ENCODE measurements at regions not wholly inside any gene's neighbourhood (a gene's known extent, or its start where the extent isn't known, plus 50 kb on each side); places are given as distances from the start of the nearest gene placed in this dataset.

- no peak for DNase-seq (ENCODE audit: missing footprints)
- intact Hi-C loops (cut with DNase I), result no loop called here
- no peak for ATAC-seq
Measured at GRCh38 chr1:22351768-22352080, 99.9 kb upstream of the ZBTB40 start.

DNA sequence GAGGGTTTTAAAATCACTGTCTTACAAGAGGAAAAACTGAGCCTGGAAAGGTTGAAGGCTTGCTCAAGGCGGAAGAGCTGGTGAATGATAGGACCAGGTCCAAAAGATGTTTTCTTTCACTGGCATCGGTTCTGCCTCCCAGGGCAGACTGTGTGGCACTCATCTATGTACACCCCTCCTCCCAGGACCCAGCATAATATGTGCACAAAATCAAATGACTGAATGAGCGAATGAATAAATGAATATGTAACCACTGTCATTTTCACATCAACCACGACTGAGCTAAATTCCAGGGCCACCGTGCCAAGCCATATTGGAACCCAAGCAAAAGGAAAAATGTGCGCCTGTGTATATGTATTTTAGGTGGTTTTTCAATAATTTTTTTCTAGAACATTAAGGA is 99.3 kb upstream of the ZBTB40 start:
- DNase-seq (ENCODE audit: missing footprints) (no peak), ATAC-seq (no peak)
- intact Hi-C loops (cut with DNase I), result no loop called here

DNA sequence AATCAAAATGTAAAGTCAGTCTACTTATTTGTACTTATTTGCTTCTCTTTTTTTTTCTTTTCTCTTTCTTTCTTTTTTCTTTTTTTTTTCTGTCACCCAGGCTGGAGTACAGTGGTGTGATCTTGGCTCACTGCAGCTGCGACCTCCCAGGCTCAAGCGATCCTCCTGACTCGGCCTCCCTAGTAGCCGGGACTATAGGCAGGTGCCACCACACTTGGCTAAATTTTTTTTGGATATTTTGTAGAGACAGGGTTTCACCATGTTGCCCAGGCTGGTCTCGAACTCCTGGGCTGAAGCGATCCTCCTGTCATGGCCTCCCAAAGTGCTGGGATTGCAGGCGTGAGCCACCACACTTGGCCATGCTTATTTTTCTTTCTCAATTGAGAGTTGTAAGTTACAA is 98.8 kb upstream of the ZBTB40 start:
- intact Hi-C loops (cut with DNase I), result no loop called here
- no peak for ATAC-seq
- DNase-seq (ENCODE audit: missing footprints), result no peak

DNA sequence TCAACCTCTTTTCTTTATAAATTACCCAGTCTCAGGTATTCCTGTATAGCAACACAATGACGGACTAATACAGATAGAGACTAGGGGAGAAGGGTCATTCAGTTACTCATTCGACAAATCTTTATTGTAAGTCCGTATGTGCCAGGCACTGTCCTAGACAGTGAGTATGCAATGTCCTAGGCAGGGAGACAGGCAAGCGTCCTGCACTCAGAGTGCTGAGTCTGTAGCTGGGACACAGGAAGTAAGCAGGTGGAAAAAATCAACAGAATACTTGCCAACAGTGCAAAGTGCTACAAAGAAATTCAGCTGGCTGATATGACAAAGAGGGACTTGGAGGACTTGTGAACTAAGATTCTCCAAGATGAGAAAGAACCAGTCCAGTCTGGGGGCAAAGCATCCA is 92.2 kb upstream of the ZBTB40 start:
- intact Hi-C loops (cut with DNase I), result no loop called here
- ATAC-seq, result no peak
- DNase-seq (ENCODE audit: missing footprints), result no peak

- intact Hi-C loops (cut with DNase I), result no loop called here
- no peak for DNase-seq (ENCODE audit: missing footprints)
- no peak for ATAC-seq
Measured at GRCh38 chr1:22362626-22363402, 88.8 kb upstream of the ZBTB40 start.

DNA sequence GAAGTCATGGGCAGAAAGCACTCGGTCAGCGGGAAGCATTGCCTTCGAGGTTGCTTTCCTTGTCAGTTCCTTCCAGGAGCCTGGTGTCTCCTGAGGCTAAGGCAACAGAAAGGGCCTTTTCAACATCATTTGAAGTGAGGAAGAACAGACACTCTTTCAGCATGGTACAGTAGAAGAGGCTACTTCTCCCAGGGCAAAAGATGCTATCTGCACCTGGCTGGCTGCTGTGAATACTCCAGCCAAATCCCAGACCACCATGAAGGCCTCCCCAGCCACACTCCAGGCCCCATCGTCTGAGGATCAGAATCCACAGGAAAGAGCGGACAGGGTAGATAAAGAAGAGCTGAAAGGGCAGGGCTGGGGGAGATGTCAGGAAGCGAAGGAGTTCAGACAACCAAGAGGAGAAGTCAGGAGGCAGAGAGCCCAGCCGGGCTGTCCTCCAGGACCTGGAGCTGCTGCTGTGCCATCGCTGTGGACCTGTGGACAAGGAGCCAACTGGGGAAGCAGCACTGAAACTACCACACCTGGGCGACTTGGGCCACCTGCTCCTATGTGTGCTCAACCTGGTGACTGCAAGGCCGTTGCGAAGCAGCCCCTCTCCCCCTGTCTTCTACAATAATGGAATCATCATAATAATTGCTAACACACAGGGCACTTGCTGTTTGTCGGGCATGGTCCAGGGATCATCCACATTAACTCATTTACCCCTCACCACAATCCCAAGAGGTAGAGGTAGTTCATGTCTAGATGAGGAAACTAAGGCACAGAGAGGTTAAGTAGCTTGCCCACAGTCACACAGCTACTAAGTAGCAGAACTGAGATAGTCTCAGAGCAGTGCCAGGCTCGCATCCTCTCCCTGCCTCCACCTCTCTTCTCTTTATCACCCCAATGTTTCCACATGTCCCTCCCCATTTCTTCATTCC is 88.0 kb upstream of the ZBTB40 start:
- ATAC-seq (no peak), DNase-seq (ENCODE audit: missing footprints) (no peak)
- intact Hi-C loops (cut with DNase I), result no loop called here

DNA sequence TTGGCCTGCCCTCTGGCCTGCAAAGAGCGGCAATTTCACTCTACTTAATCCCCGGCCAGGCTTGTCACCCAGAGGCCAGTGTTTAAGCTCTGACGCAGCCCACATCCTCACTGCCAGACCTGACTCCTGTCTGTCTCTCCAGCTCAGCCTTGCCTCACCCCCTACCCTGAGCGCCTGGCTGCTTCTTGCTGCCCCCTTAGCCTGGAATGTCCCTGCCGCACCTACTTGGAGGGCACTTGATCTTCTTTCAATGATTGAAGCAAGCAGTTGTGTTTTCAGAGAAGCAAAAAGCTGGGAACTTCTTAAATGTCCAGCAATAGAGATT is 87.4 kb upstream of the ZBTB40 start:
- no peak for ATAC-seq
- intact Hi-C loops (cut with DNase I), result no loop called here
- DNase-seq (ENCODE audit: missing footprints), result no peak

- DNase-seq (ENCODE audit: missing footprints) (no peak), ATAC-seq (no peak)
- intact Hi-C loops (cut with DNase I), result no loop called here
Measured at GRCh38 chr1:22364764-22365163, 86.9 kb upstream of the ZBTB40 start.

DNA sequence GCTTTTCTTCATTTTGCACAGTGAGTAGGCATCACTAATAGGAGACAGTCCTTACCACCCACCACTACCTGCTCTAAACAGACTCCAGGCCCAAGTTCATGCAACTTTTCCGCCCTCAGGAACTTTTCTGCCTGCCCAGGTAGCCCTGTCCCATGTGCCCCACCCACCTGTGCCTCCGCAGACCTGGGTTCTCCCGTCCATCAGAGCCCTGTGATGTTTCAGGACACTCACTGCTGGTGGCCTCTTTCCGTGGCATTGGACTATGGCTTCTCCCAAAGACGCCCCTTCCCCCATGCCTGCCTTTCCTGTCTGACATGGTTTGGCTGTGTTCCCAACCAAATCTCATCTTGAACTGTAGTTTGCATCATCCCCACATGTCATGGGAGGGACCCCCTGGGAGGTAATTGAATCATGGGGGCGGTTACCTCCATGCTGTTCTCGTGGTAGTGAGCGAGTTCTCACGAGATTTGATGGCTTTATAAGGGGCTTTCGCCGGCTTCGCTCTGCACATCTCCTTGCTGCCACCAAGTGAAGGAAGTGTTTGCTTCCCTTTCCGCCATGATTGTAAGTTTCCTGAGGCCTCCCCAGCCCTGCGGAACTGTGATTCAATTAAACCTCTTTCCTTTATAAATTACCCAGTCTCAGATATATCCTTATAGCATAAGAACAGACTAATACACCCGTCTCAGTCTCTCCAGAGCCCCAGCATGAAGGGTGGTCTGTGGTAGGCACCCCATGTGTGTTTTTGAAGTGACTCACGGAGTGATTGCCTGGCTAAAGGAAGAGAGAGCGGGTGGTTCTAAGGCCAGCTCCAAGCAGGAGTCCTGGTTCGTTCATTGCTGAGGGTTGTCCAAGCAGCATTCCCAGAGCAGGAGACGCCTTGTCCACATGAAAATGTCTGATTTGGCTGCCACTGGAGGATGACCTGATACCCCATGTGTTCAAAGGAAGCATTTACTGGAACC is 86.0 kb upstream of the ZBTB40 start:
- intact Hi-C loops (cut with DNase I), result no loop called here
- no peak for DNase-seq (ENCODE audit: missing footprints)
- no peak for ATAC-seq

GRCh38 chr1:22366346-22366745 is 85.3 kb upstream of the ZBTB40 start:
- DNase-seq (ENCODE audit: missing footprints), result no peak
- no peak for ATAC-seq
- intact Hi-C loops (cut with DNase I), result no loop called here

DNA sequence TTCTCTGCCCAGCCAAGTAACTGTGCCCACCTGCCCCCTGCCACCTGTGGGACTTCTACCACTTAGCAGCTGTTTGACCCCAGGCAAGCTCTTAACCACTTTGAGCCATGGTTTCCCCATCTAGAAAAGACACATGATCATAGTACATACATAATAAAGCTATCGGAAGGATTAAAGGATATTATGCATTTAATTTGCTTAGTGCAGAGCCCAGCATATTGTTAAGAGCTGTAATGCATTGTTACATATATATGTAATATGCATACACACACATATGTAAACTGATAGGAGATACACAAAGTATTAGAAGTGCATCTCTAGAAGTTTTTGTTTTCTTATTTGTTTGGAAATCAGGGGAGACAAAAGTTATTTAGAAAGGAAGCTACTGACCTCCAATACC is 83.5 kb upstream of the ZBTB40 start:
- DNase-seq (ENCODE audit: missing footprints), result no peak
- intact Hi-C loops (cut with DNase I), result no loop called here
- no peak for ATAC-seq

DNA sequence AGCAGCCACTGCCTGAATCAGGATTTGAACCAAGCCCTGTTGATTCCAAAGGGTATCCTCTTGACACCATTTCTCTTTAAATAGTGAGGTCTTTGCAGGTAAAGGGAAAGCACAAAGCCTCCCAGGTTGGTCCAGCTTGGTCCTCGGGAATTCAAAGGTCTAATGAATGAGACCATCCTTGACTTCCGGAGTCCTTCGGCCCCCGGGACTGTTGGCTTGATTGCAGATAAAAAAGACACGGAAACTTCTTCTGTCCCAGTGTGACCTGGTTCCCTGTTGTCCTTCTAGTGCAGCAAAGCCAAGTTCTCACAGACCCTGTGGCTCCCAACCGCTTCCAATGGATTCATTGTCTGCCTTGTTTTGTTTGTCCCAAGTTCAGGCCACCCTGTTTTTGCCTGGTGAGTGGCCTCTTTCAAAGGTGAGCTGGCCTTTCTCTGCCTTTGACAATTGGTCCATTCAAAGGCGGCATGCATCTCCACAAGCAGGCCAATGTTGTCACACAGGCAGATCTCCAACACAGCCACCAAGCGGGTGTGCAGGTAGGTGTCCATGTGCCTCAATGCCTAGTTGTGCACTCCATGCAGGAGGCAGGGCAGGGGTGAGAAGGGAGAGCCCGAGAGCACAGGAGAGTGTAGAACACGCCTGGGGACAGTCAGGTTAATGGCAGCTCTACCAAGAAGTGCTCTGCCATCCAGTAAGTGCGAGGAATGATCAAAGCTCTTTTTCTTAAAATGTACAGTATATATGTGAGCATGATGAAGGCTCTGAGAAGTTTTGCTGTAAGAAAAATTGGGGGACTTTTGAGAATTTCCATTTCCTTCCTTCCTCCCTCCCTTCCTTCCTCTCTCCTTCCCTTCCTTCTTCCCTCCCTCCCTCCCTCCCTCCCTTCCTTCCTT is 82.1 kb upstream of the ZBTB40 start:
- ATAC-seq (peak; percentile 20), DNase-seq (ENCODE audit: missing footprints) (no peak)
- intact Hi-C loops (cut with DNase I), result no loop called here

- ATAC-seq, result no peak
- intact Hi-C loops (cut with DNase I), result no loop called here
- no peak for DNase-seq (ENCODE audit: missing footprints)
Measured at GRCh38 chr1:22370190-22370498, 81.5 kb upstream of the ZBTB40 start.

- DNase-seq (ENCODE audit: missing footprints) (no peak), ATAC-seq (no peak)
- intact Hi-C loops (cut with DNase I), result no loop called here
Measured at GRCh38 chr1:22371408-22371807, 80.2 kb upstream of the ZBTB40 start.

DNA sequence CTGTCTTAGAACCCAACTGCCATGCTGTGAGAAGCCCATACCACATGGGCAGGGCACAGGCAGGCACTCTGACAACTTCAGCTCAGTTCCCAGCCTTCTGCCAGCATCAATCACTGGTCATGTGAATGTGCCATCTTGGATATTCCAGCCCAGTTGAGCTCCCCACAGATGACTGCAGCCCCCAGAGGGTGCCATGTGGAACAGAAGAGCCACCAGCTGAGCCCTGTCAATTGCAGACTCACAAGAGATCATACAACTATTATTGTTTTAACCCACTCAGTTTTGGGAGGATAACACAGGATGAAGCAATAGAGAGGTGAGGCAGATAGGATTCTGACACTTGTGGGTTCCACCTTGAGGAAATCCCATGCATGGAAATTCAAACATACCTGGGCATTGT is 78.4 kb upstream of the ZBTB40 start:
- intact Hi-C loops (cut with DNase I), result no loop called here
- no peak for ATAC-seq
- DNase-seq (ENCODE audit: missing footprints), result no peak

GRCh38 chr1:22374001-22374400 is 77.7 kb upstream of the ZBTB40 start:
- no peak for DNase-seq (ENCODE audit: missing footprints)
- intact Hi-C loops (cut with DNase I), result no loop called here
- no peak for ATAC-seq

GRCh38 chr1:22375601-22376000 is 76.0 kb upstream of the ZBTB40 start:
- no peak for DNase-seq (ENCODE audit: missing footprints)
- intact Hi-C loops (cut with DNase I), result no loop called here
- ATAC-seq, result no peak

- no peak for ATAC-seq
- intact Hi-C loops (cut with DNase I), result no loop called here
- DNase-seq (ENCODE audit: missing footprints), result no peak
Measured at GRCh38 chr1:22376001-22376400, 75.7 kb upstream of the ZBTB40 start.

DNA sequence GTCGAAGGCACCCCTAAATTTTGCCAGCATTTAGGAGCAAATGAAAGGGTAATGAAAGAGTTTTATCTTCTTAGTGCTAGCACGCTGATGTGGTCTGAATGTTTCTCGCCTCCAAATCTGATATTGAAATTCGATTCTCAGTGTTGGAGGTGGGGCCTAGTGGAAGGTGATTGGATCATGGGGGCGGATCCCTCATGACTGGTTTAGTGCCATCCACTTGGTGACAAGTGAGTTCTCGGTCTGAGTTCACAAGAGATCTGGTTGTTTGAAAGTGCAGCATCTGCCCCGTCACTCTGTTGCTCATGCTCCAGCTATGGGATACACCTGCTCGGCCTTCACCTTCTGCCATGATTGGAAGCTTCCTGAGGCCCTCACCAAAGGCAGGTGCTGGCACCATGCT is 75.1 kb upstream of the ZBTB40 start:
- intact Hi-C loops (cut with DNase I), result no loop called here
- ATAC-seq, result no peak
- DNase-seq (ENCODE audit: missing footprints), result no peak

All from Right ventricle myocardium inferior (tissue), 1 donor.